HepG2 (cell line): ENCODE measurements at regions not wholly inside any gene's neighbourhood (a gene's known extent, or its start where the extent isn't known, plus 50 kb on each side); places are given as distances from the start of the nearest gene placed in this dataset.

Experiments used
- ATAC-seq: fragments of 200-7000 bp; cut with Tn5 transposase; 3 replicates; pipeline ENCODE4 v1.9.1; 2020; ENCODE audit warnings: mild to moderate bottlenecking, moderate library complexity
- BruUV-seq: library from RNA; stranded (reverse); fragments of 400-500 nt; replicated peaks from 2 replicates; lab custom pipeline; 2021; lab: Mats Ljungman, UMichigan
- CTCF ChIA-PET: fragments of 300-600 bp; formaldehyde crosslinking; extraction: SDS; loops from one replicate; lab custom pipeline; 2021; ENCODE audit warnings: low total read pairs, inconsistent platforms, low intra/inter-chr PET ratio; lab: Yijun Ruan, JAX
- POLR2A ChIA-PET: fragments of 350-600 bp; sonication (Branson Sonifier 250); formaldehyde crosslinking; loops from one replicate; lab custom pipeline; 2020; ENCODE audit warnings: antibody characterized with exemption, inconsistent platforms; lab: Yijun Ruan, JAX
- DNase-seq: peaks from one replicate; pipeline ENCODE4 v3.0.0-alpha.2; 2015; ENCODE audit warnings: low spot score
- FAIRE-seq: peaks from 3 replicates; lab custom pipeline; 2011; peaks lifted over from hg19 to GRCh38; lab: Jason Lieb, UNC
- H2AFZ ChIP-seq: one replicate; pipeline ENCODE4 v1.6.1; 2011; ENCODE audit warnings: low read length, inconsistent platforms
- H3K27ac ChIP-seq: fragments of 300-600 bp; 3 replicates; pipeline ENCODE4 v1.8.0; 2011; ENCODE audit warnings: mixed run types, mild to moderate bottlenecking, mixed read lengths, low read length, inconsistent platforms; ENCODE audit not compliant: insufficient read depth; ENCODE audit errors: extremely low read length
- H3K27me3 ChIP-seq, 2 experiments: fragments of 200-600 bp in 1 of 2; 2 replicates in 1 of 2; 3 replicates in 1 of 2; pipeline versions ENCODE4 v1.6.0 to v1.8.0; 2011; ENCODE audit warnings: low read length in 2 of 2, mild to moderate bottlenecking in 2 of 2, moderate library complexity in 2 of 2, inconsistent platforms in 1 of 2; ENCODE audit not compliant: insufficient read depth in 2 of 2, control insufficient read depth in 1 of 2
- H3K36me3 ChIP-seq, 2 experiments: fragments of 200-600 bp in 1 of 2; replicated peaks in 1 of 2; 2 replicates in 1 of 2; 3 replicates in 1 of 2; pipeline versions ENCODE4 v1.5.1 to v1.8.0; 2011; ENCODE audit warnings: low read length in 2 of 2, inconsistent platforms in 1 of 2; ENCODE audit not compliant: insufficient read depth in 2 of 2, control insufficient read depth in 1 of 2
- H3K4me1 ChIP-seq: 2 replicates; pipeline ENCODE4 v1.5.1; 2012; ENCODE audit warnings: low read length, inconsistent platforms; ENCODE audit not compliant: insufficient read depth
- H3K4me2 ChIP-seq: 2 replicates; pipeline ENCODE4 v1.6.0; 2011; ENCODE audit warnings: low read depth, low read length, inconsistent platforms
- H3K4me3 ChIP-seq, 3 experiments: fragments of 200-600 bp in 1 of 3; sonication (generic), shearing (Covaris generic) in 1 of 3; replicated peaks in 1 of 3; 2 replicates each; pipeline ENCODE4 v1.5.1; 2011 to 2016; ENCODE audit warnings: low read length in 3 of 3, inconsistent platforms in 2 of 3, low read depth in 2 of 3, mild to moderate bottlenecking in 2 of 3, control low read depth in 1 of 3, mixed read lengths in 1 of 3; ENCODE audit not compliant: insufficient read depth in 1 of 3
- H3K79me2 ChIP-seq: one replicate; pipeline ENCODE4 v1.6.1; 2011; ENCODE audit warnings: low read length, inconsistent platforms; ENCODE audit not compliant: insufficient read depth
- H3K9ac ChIP-seq: 2 replicates; pipeline ENCODE4 v1.6.0; 2011; ENCODE audit warnings: mild to moderate bottlenecking, low read depth, low read length, inconsistent platforms; ENCODE audit not compliant: insufficient read depth
- H3K9me3 ChIP-seq: 2 replicates; pipeline ENCODE4 v1.5.1; 2012; ENCODE audit warnings: mild to moderate bottlenecking, low read length
- H4K20me1 ChIP-seq: 2 replicates; pipeline ENCODE4 v1.6.0; 2011; ENCODE audit warnings: inconsistent platforms, mild to moderate bottlenecking, low read length, moderate library complexity; ENCODE audit not compliant: insufficient read depth
- FOXC1 ChIP-seq: sonication (generic); formaldehyde crosslinking; IDR thresholded peaks from 2 replicates; pipeline ENCODE4 v1.8.0; 2022; ENCODE audit warnings: mild to moderate bottlenecking, missing genetic modification reagents, borderline replicate concordance
- FOXP4 ChIP-seq: sonication (generic); formaldehyde crosslinking; IDR thresholded peaks from 2 replicates; pipeline ENCODE4 v1.4.0; 2020; ENCODE audit warnings: missing genetic modification reagents
- HCFC1 ChIP-seq: fragments of 150-350 bp; IDR thresholded peaks from 2 replicates; pipeline ENCODE4 v1.6.1; 2014; ENCODE audit warnings: low read depth, low read length
- HOXD1 ChIP-seq: sonication (generic); formaldehyde crosslinking; IDR thresholded peaks from 2 replicates; pipeline ENCODE4 v1.5.0; 2020; ENCODE audit warnings: missing genetic modification reagents
- PPARG ChIP-seq: conservative IDR thresholded peaks from 2 replicates; pipeline ENCODE4 v1.6.1; 2016; ENCODE audit warnings: missing biosample characterization, missing genetic modification reagents
- PRDM4 ChIP-seq: sonication (generic); formaldehyde crosslinking; IDR thresholded peaks from 2 replicates; pipeline ENCODE4 v1.9.0; 2021; ENCODE audit warnings: missing genetic modification reagents, borderline replicate concordance
- RXRA ChIP-seq: sonication (generic); formaldehyde crosslinking; IDR thresholded peaks from 2 replicates; pipeline ENCODE4 v1.5.1; 2020; ENCODE audit warnings: missing genetic modification reagents
- SIN3A ChIP-seq: IDR thresholded peaks from 2 replicates; pipeline ENCODE4 v1.6.1; 2011; ENCODE audit warnings: low read depth, mild to moderate bottlenecking, control low read depth, low read length, borderline replicate concordance
- SRSF1 ChIP-seq: fragments of 200-400 bp; formaldehyde crosslinking; optimal IDR thresholded peaks from 2 replicates; pipeline ENCODE3; 2017; ENCODE audit warnings: mild to moderate bottlenecking, low read depth, low read length, moderate library complexity
- TCF7L2 ChIP-seq: IDR thresholded peaks from 2 replicates; pipeline ENCODE4 v1.6.1; 2011; ENCODE audit warnings: mild to moderate bottlenecking, low read depth, low read length, moderate library complexity
- ZMYM3 ChIP-seq: sonication (generic); formaldehyde crosslinking; IDR thresholded peaks from 2 replicates; pipeline ENCODE4 v1.5.1; 2020; ENCODE audit warnings: mild to moderate bottlenecking, missing genetic modification reagents
- ZNF329 ChIP-seq: sonication (generic); formaldehyde crosslinking; IDR thresholded peaks from 2 replicates; pipeline ENCODE4 v1.9.0; 2021; ENCODE audit warnings: low read depth, mild to moderate bottlenecking, missing genetic modification reagents
- ZNF552 ChIP-seq: sonication (generic); formaldehyde crosslinking; IDR thresholded peaks from 2 replicates; pipeline ENCODE4 v1.9.0; 2022; ENCODE audit warnings: missing genetic modification reagents, mild to moderate bottlenecking, borderline replicate concordance
- ZNF569 ChIP-seq: sonication (generic); formaldehyde crosslinking; IDR thresholded peaks from 2 replicates; pipeline ENCODE4 v1.5.0; 2020; ENCODE audit warnings: mild to moderate bottlenecking, missing genetic modification reagents, moderate library complexity, borderline replicate concordance
- ZNF878 ChIP-seq: sonication (generic); formaldehyde crosslinking; IDR thresholded peaks from 2 replicates; pipeline ENCODE4 v1.8.1; 2023; ENCODE audit warnings: mild to moderate bottlenecking, missing genetic modification reagents, moderate library complexity
- WGBS: methylation state at CpG from one replicate; pipeline ENCODE4 v1.1.6; 2017; ENCODE audit warnings: low lambda C conversion rate; 5-methylcytosine and 5-hydroxymethylcytosine counted together
- in situ Hi-C: cut with HindIII; loops from 2 replicates; pipeline ENCODE4 v1.10.0; 2017; ENCODE audit warnings: low pct_unique_long_range_greater_than_20kb; ENCODE audit not compliant: extremely low pct_ligation_motif_present
- intact Hi-C: fragments of 100-400 bp; cut with micrococcal nuclease; formaldehyde crosslinking; loops from one replicate; pipeline ENCODE4 v1.10.0; 2022; ENCODE audit not compliant: unreplicated experiment

- Histone ChIP-seq H3K9me3 (no peaks in the 10 kb centered on the region), H3K9ac (no peak overlapping the region)
- TF ChIP-seq ZNF569 (no peak), HOXD1 (CRISPR knock-in tag) (no peak), TCF7L2 (no peak), SIN3A (no peak), HCFC1 (no peak), ZNF552 (CRISPR knock-in tag) (no peak), PPARG (CRISPR knock-in tag) (no peak), ZNF329 (CRISPR knock-in tag) (no peak), FOXP4 (CRISPR knock-in tag) (no peak), ZNF878 (CRISPR knock-in tag) (no peak), FOXC1 (no peak), PRDM4 (no peak), ZMYM3 (no peak), RXRA (CRISPR knock-in tag) (no peak), SRSF1 (no peak)
- TF ChIP-seq, all 625 proteins: peak for 0
- in situ Hi-C loops = no loop called here
- H3K36me3 ChIP-seq = no peaks in the 10 kb centered on the region
- intact Hi-C loops = no loop called here
- peaks cover 0 to 28% of the 10 kb centered on the region in 2 experiments; a peak in 4 of 5 replicates for H3K27me3 ChIP-seq
- H2AFZ ChIP-seq = no peak overlapping the region
- H3K4me3 ChIP-seq = no peak overlapping the region
- H3K27ac ChIP-seq = no peak overlapping the region
- POLR2A ChIA-PET = no interaction called here
- no peaks in the 10 kb centered on the region for H3K79me2 ChIP-seq
- no TSS peak for BruUV-seq
- no peak overlapping the region for H3K4me2 ChIP-seq
- H3K4me1 ChIP-seq = no peaks in the 10 kb centered on the region
- no peaks in the 10 kb centered on the region for H4K20me1 ChIP-seq
- ATAC-seq (no peak), FAIRE-seq (no peak), DNase-seq (no peak)
- CTCF ChIA-PET = no interaction called here
- WGBS = under 1% methylated on average over 4 of the region's 4 CpGs
Observed at GRCh38 chr2:60068755-60069154, 484.7 kb downstream of the BCL11A start.
